ENCODE measurements at regions not wholly inside any gene's neighbourhood (a gene's known extent, or its start where the extent isn't known, plus 50 kb on each side); places are given as distances from the start of the nearest gene placed in this dataset.
"Not testable (repeated sequence)": the region's sequence is repeated elsewhere in the genome, so short reads cannot be mapped to it uniquely, and the experiment has no call there.

- no peak for DNase-seq (ENCODE audit: low read depth, low spot score)
These were observed 76.9 kb upstream of the EED start for GRCh38 chr11:86167499-86168164.

GRCh38 chr11:86166287-86166686 is 78.3 kb upstream of the EED start:
- DNase-seq (ENCODE audit: low read depth, low spot score) = not testable (repeated sequence)

GRCh38 chr11:86164106-86164505 is 80.4 kb upstream of the EED start:
- no peak for DNase-seq (ENCODE audit: low read depth, low spot score)

- not testable (repeated sequence) for DNase-seq (ENCODE audit: low read depth, low spot score)
These were observed 81.2 kb upstream of the EED start for GRCh38 chr11:86163221-86163876.

- DNase-seq (ENCODE audit: low read depth, low spot score) = no peak
These were observed 82.3 kb upstream of the EED start for GRCh38 chr11:86162239-86162638.

GRCh38 chr11:86161837-86162236 is 82.7 kb upstream of the EED start:
- DNase-seq (ENCODE audit: low read depth, low spot score) = no peak

GRCh38 chr11:86161336-86161735 is 83.2 kb upstream of the EED start:
- DNase-seq (ENCODE audit: low read depth, low spot score) = no peak

GRCh38 chr11:86160541-86161149 is 83.9 kb upstream of the EED start:
- no peak for DNase-seq (ENCODE audit: low read depth, low spot score)

- DNase-seq (ENCODE audit: low read depth, low spot score) = no peak
These were observed 85.0 kb upstream of the EED start for GRCh38 chr11:86159581-86159891.

- DNase-seq (ENCODE audit: low read depth, low spot score) = no peak
These were observed 85.6 kb upstream of the EED start for GRCh38 chr11:86158704-86159580.

- DNase-seq (ENCODE audit: low read depth, low spot score) = no peak
These were observed 86.7 kb upstream of the EED start for GRCh38 chr11:86157797-86158378.

- DNase-seq (ENCODE audit: low read depth, low spot score) = no peak
These were observed 87.6 kb upstream of the PICALM start for GRCh38 chr11:86156397-86156955.

- DNase-seq (ENCODE audit: low read depth, low spot score) = no peak
These were observed 86.4 kb upstream of the PICALM start for GRCh38 chr11:86155200-86155844.

GRCh38 chr11:86153439-86153838 is 84.6 kb upstream of the PICALM start:
- no peak for DNase-seq (ENCODE audit: low read depth, low spot score)

- DNase-seq (ENCODE audit: low read depth, low spot score) = no peak
These were observed 84.0 kb upstream of the PICALM start for GRCh38 chr11:86152901-86153300.

- DNase-seq (ENCODE audit: low read depth, low spot score) = no peak
These were observed 83.3 kb upstream of the PICALM start for GRCh38 chr11:86152006-86152862.

GRCh38 chr11:86151174-86152005 is 82.5 kb upstream of the PICALM start:
- DNase-seq (ENCODE audit: low read depth, low spot score) = no peak

- DNase-seq (ENCODE audit: low read depth, low spot score) = no peak
These were observed 81.9 kb upstream of the PICALM start for GRCh38 chr11:86150847-86151173.

GRCh38 chr11:86149792-86150191 is 80.9 kb upstream of the PICALM start:
- no peak for DNase-seq (ENCODE audit: low read depth, low spot score)
